ENCODE measurements at regions not wholly inside any gene's neighbourhood (a gene's known extent, or its start where the extent isn't known, plus 50 kb on each side); places are given as distances from the start of the nearest gene placed in this dataset.

GRCh38 chr4:60589425-60589824 is 610.7 kb upstream of the ADGRL3 start:
- no peaks in the 10 kb centered on the region for H3K36me3 ChIP-seq (ENCODE audit: insufficient read depth)
- H3K36me3 Mint-ChIP-seq (ENCODE audit: low read depth), result no peaks in the 10 kb centered on the region
- H3K4me1 Mint-ChIP-seq, result no peaks in the 10 kb centered on the region
- no peaks in the 10 kb centered on the region for H3K27me3 ChIP-seq (ENCODE audit: insufficient read depth)
- no peaks in the 10 kb centered on the region for H3K79me2 ChIP-seq (replicated peaks; ENCODE audit: insufficient read depth)
- H3K27me3 Mint-ChIP-seq (ENCODE audit: insufficient read depth, low read depth, poor library complexity), result no peaks in the 10 kb centered on the region
- no peak overlapping the region for H3K4me3 Mint-ChIP-seq
- DNase-seq (ENCODE audit: low spot score), result peak; percentile 34
- no peaks in the 10 kb centered on the region for H3K9me3 Mint-ChIP-seq
- no peak overlapping the region for H3K27ac ChIP-seq (ENCODE audit: low read depth)
- H4K20me1 ChIP-seq (replicated peaks; ENCODE audit: insufficient read depth), result no peaks in the 10 kb centered on the region
- H3K4me2 ChIP-seq, result no peak overlapping the region
- no peaks in the 10 kb centered on the region for H3K4me1 ChIP-seq (ENCODE audit: insufficient read depth)
- TF ChIP-seq CTCF (conservative IDR thresholded peaks at IDR 0.05; ENCODE audit: low read depth in 2 of 2) (peak; percentile 27 to 69; a peak in 3 of 4 replicates), CREB1 (CRISPR knock-in tag; IDR thresholded peaks at IDR 0.05; ENCODE audit: low read depth) (no peak)
- no peak overlapping the region for H2AFZ ChIP-seq
- no peaks in the 10 kb centered on the region for H3F3A ChIP-seq (replicated peaks; ENCODE audit: low read depth)
- H3K27ac Mint-ChIP-seq, result no peak overlapping the region
- peak; percentile 70 for ATAC-seq
- H3K4me3 ChIP-seq, result no peak overlapping the region
- H3K9me2 ChIP-seq (ENCODE audit: insufficient read depth), result no peaks in the 10 kb centered on the region

- no peaks in the 10 kb centered on the region for H3K9me3 Mint-ChIP-seq
- Histone ChIP-seq H3K4me2 (no peak overlapping the region), H3K4me3 (no peak overlapping the region), H2AFZ (no peak overlapping the region), H3K9me2 (ENCODE audit: insufficient read depth) (no peaks in the 10 kb centered on the region), H3K27ac (ENCODE audit: low read depth) (no peak overlapping the region), H3F3A (replicated peaks; ENCODE audit: low read depth) (no peaks in the 10 kb centered on the region), H3K4me1 (ENCODE audit: insufficient read depth) (no peaks in the 10 kb centered on the region), H3K27me3 (ENCODE audit: insufficient read depth) (no peaks in the 10 kb centered on the region), H4K20me1 (replicated peaks; ENCODE audit: insufficient read depth) (no peaks in the 10 kb centered on the region), H3K36me3 (ENCODE audit: insufficient read depth) (no peaks in the 10 kb centered on the region), H3K79me2 (replicated peaks; ENCODE audit: insufficient read depth) (no peaks in the 10 kb centered on the region)
- TF ChIP-seq ZNF114 (CRISPR knock-in tag; IDR thresholded peaks at IDR 0.05) (no peak), REST (IDR thresholded peaks at IDR 0.05; ENCODE audit: unreplicated experiment) (no peak), CTCF (conservative IDR thresholded peaks at IDR 0.05; ENCODE audit: low read depth in 2 of 2) (no peak), JUNB (IDR thresholded peaks at IDR 0.05; ENCODE audit: unreplicated experiment) (no peak)
- DNase-seq (ENCODE audit: low spot score) (no peak), ATAC-seq (no peak)
- H3K4me1 Mint-ChIP-seq, result no peaks in the 10 kb centered on the region
- no peak overlapping the region for H3K27ac Mint-ChIP-seq
- H3K36me3 Mint-ChIP-seq (ENCODE audit: low read depth), result no peaks in the 10 kb centered on the region
- no peaks in the 10 kb centered on the region for H3K27me3 Mint-ChIP-seq (ENCODE audit: insufficient read depth, low read depth, poor library complexity)
- no peak overlapping the region for H3K4me3 Mint-ChIP-seq
Measured at GRCh38 chr4:60590116-60590515, 610.0 kb upstream of the ADGRL3 start.
